Neural cell (in vitro differentiated cells): ENCODE measurements at regions not wholly inside any gene's neighbourhood (a gene's known extent, or its start where the extent isn't known, plus 50 kb on each side); places are given as distances from the start of the nearest gene placed in this dataset.

Source experiments
- H2AFZ ChIP-seq: fragments of 200-600, 300-800 bp; sonication (generic), shearing (Covaris generic); 2 replicates; pipeline ENCODE4 v1.6.0; 2014; ENCODE audit warnings: low read depth, mild to moderate bottlenecking, antibody characterized with exemption, low read length, moderate library complexity
- H3F3A ChIP-seq: fragments of 200-600 bp; shearing (Covaris generic); 2 replicates; pipeline ENCODE4 v1.6.1; 2016; ENCODE audit warnings: mild to moderate bottlenecking, moderate library complexity, mixed read lengths, antibody characterized with exemption, low read length; ENCODE audit not compliant: insufficient read depth, poor library complexity, severe bottlenecking
- H3K27ac ChIP-seq: fragments of 200-600, 300-800 bp; sonication (generic), shearing (Covaris generic); 2 replicates; pipeline ENCODE4 v1.5.1; 2014; ENCODE audit warnings: mild to moderate bottlenecking, low read length, moderate library complexity
- H3K27me3 ChIP-seq: fragments of 300-800, 200-600 bp; sonication (generic), shearing (Covaris generic); 2 replicates; pipeline ENCODE4 v1.6.0; 2014; ENCODE audit warnings: mild to moderate bottlenecking, low read depth, low read length, moderate library complexity; ENCODE audit not compliant: insufficient read depth
- H3K36me3 ChIP-seq: fragments of 300-800, 200-600 bp; sonication (generic), shearing (Covaris generic); 2 replicates; pipeline ENCODE4 v1.5.1; 2014; ENCODE audit warnings: mild to moderate bottlenecking, antibody characterized with exemption, low read length, moderate library complexity; ENCODE audit not compliant: insufficient read depth
- H3K4me2 ChIP-seq: fragments of 300-800, 200-600 bp; sonication (generic), shearing (Covaris generic); 2 replicates; pipeline ENCODE4 v1.6.0; 2014; ENCODE audit warnings: mild to moderate bottlenecking, low read length
- H3K4me3 ChIP-seq: fragments of 300-800, 200-600 bp; sonication (generic), shearing (Covaris generic); 2 replicates; pipeline ENCODE4 v1.5.1; 2014; ENCODE audit warnings: mild to moderate bottlenecking, low read length, moderate library complexity
- H3K79me2 ChIP-seq: fragments of 200-600 bp; shearing (Covaris generic); replicated peaks from 2 replicates; pipeline ENCODE4 v1.6.0; 2014; ENCODE audit warnings: mild to moderate bottlenecking, low read length, moderate library complexity; ENCODE audit not compliant: insufficient read depth
- H3K9ac ChIP-seq: fragments of 300-800, 200-600 bp; sonication (generic), shearing (Covaris generic); 2 replicates; pipeline ENCODE4 v1.6.1; 2016; ENCODE audit warnings: mild to moderate bottlenecking, low read length, mixed read lengths
- H3K9me2 ChIP-seq: fragments of 200-600 bp; shearing (Covaris generic); 2 replicates; pipeline ENCODE4 v1.6.1; 2016; ENCODE audit warnings: mild to moderate bottlenecking, low read length, mixed read lengths; ENCODE audit not compliant: insufficient read depth
- H3K9me3 ChIP-seq: fragments of 200-600, 300-800 bp; sonication (generic), shearing (Covaris generic); 2 replicates; pipeline ENCODE4 v1.6.1; 2016; ENCODE audit warnings: mild to moderate bottlenecking, mixed run types, low read length, moderate library complexity, mixed read lengths
- H4K20me1 ChIP-seq: fragments of 200-600 bp; shearing (Covaris generic); 2 replicates; pipeline ENCODE4 v1.6.1; 2016; ENCODE audit warnings: mild to moderate bottlenecking, mixed run types; ENCODE audit not compliant: insufficient read depth
- EP300 ChIP-seq: fragments of 450-650 bp; conservative IDR thresholded peaks from 2 replicates; pipeline ENCODE4 v1.6.1; 2014; ENCODE audit warnings: antibody characterized with exemption, mild to moderate bottlenecking, moderate library complexity; ENCODE audit not compliant: poor library complexity, severe bottlenecking
- EZH2 ChIP-seq: fragments of 200-600, 300-800 bp; shearing (Covaris generic), sonication (generic); IDR thresholded peaks from 2 replicates; pipeline ENCODE4 v1.6.1; 2014; ENCODE audit warnings: antibody characterized with exemption, low read length, borderline replicate concordance, mild to moderate bottlenecking; ENCODE audit not compliant: insufficient read depth, poor library complexity, severe bottlenecking
- MXI1 ChIP-seq: fragments of 450-650 bp; conservative IDR thresholded peaks from 2 replicates; pipeline ENCODE4 v1.6.1; 2014; ENCODE audit warnings: antibody characterized with exemption, mild to moderate bottlenecking; ENCODE audit not compliant: poor library complexity, severe bottlenecking
- POLR2AphosphoS5 ChIP-seq: IDR thresholded peaks from 2 replicates; pipeline ENCODE4 v1.6.1; 2012
- RAD21 ChIP-seq: fragments of 450-650 bp; conservative IDR thresholded peaks from 2 replicates; pipeline ENCODE4 v1.6.1; 2014; ENCODE audit warnings: antibody characterized with exemption, mild to moderate bottlenecking, moderate library complexity
- REST ChIP-seq: IDR thresholded peaks from 2 replicates; pipeline ENCODE4 v1.6.1; 2012; ENCODE audit warnings: borderline replicate concordance
- SMC3 ChIP-seq: fragments of 450-650 bp; conservative IDR thresholded peaks from 2 replicates; pipeline ENCODE4 v1.6.1; 2014; ENCODE audit warnings: antibody characterized with exemption, mild to moderate bottlenecking, moderate library complexity; ENCODE audit not compliant: poor library complexity
- TAF1 ChIP-seq: IDR thresholded peaks from 2 replicates; pipeline ENCODE4 v1.6.1; 2012; ENCODE audit warnings: low read depth
- TF ChIP-seq, protein P1 (sequence below): fragments of 450-650 bp; IDR thresholded peaks from 2 replicates; pipeline ENCODE4 v1.5.1; 2014; ENCODE audit warnings: antibody characterized with exemption, mild to moderate bottlenecking, moderate library complexity; ENCODE audit not compliant: poor library complexity, severe bottlenecking

DNA sequence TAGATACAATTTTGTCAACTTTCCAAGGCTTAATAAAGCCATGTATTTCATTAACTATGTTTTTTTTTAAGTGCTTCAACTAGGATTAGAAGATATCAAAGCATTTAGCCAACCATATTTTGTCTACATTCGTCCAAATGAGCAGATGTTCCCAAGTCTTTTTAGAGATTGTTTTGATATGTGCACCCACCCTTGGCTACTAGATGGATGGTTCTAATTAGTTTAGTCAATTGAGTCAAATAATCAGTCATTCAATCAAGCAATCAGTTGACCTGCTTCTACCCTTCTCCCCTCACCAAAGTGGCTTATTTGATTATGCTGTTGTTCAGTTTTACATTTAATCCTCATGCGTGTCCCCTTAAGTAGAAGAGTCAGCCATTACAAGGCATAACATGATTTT lies 319.5 kb upstream of the TNC start:
- no peak overlapping the region for H3K9ac ChIP-seq

GRCh38 chr9:115439641-115440040 lies 321.7 kb upstream of the TNC start:
- H3K4me2 ChIP-seq, result no peak overlapping the region
- no peak for TF ChIP-seq EZH2
- TF ChIP-seq, protein P1, sequence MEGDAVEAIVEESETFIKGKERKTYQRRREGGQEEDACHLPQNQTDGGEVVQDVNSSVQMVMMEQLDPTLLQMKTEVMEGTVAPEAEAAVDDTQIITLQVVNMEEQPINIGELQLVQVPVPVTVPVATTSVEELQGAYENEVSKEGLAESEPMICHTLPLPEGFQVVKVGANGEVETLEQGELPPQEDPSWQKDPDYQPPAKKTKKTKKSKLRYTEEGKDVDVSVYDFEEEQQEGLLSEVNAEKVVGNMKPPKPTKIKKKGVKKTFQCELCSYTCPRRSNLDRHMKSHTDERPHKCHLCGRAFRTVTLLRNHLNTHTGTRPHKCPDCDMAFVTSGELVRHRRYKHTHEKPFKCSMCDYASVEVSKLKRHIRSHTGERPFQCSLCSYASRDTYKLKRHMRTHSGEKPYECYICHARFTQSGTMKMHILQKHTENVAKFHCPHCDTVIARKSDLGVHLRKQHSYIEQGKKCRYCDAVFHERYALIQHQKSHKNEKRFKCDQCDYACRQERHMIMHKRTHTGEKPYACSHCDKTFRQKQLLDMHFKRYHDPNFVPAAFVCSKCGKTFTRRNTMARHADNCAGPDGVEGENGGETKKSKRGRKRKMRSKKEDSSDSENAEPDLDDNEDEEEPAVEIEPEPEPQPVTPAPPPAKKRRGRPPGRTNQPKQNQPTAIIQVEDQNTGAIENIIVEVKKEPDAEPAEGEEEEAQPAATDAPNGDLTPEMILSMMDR, result no peak
- TF ChIP-seq POLR2AphosphoS5, result no peak
- TF ChIP-seq REST, result no peak
- TF ChIP-seq TAF1, result no peak
- TF ChIP-seq SMC3, result no peak
- TF ChIP-seq RAD21, result no peak
- no peak for TF ChIP-seq EP300
- TF ChIP-seq MXI1, result no peak

More for the DNA sequence above, 319.5 kb upstream of the TNC start:
- H4K20me1 ChIP-seq, result no peaks in the 10 kb centered on the region
- H3K27ac ChIP-seq, result no peak overlapping the region
- no peak overlapping the region for H2AFZ ChIP-seq
- H3F3A ChIP-seq, result no peaks in the 10 kb centered on the region
- H3K4me3 ChIP-seq, result no peak overlapping the region
- no peaks in the 10 kb centered on the region for H3K79me2 ChIP-seq
- no peaks in the 10 kb centered on the region for H3K9me3 ChIP-seq
- H3K27me3 ChIP-seq, result no peaks in the 10 kb centered on the region
- H3K9me2 ChIP-seq, result no peaks in the 10 kb centered on the region
- H3K36me3 ChIP-seq, result no peaks in the 10 kb centered on the region
- H3K4me2 ChIP-seq, result no peak overlapping the region
- no peak for TF ChIP-seq MXI1

GRCh38 chr9:115442054-115442453 lies 324.1 kb upstream of the TNC start:
- Histone ChIP-seq H3K79me2 (no peaks in the 10 kb centered on the region), H3K4me3 (no peak overlapping the region), H3K9ac (no peak overlapping the region), H2AFZ (no peak overlapping the region), H3F3A (no peaks in the 10 kb centered on the region), H3K27me3 (no peaks in the 10 kb centered on the region), H3K36me3 (no peaks in the 10 kb centered on the region), H4K20me1 (no peaks in the 10 kb centered on the region), H3K4me2 (no peak overlapping the region), H3K9me3 (no peaks in the 10 kb centered on the region), H3K27ac (no peak overlapping the region), H3K9me2 (no peaks in the 10 kb centered on the region)
- TF ChIP-seq EZH2, result no peak
- TF ChIP-seq, protein P1, result no peak
- TF ChIP-seq RAD21, result no peak
- no peak for TF ChIP-seq MXI1
- TF ChIP-seq EP300, result no peak
- TF ChIP-seq POLR2AphosphoS5, result no peak
- no peak for TF ChIP-seq REST
- TF ChIP-seq SMC3, result no peak
- TF ChIP-seq TAF1, result no peak

More at GRCh38 chr9:115439641-115440040, 321.7 kb upstream of the TNC start:
- Histone ChIP-seq H2AFZ (no peak overlapping the region), H3K79me2 (no peaks in the 10 kb centered on the region), H3F3A (no peaks in the 10 kb centered on the region), H3K27ac (no peak overlapping the region), H3K36me3 (no peaks in the 10 kb centered on the region), H3K9me3 (no peaks in the 10 kb centered on the region), H3K27me3 (no peaks in the 10 kb centered on the region), H4K20me1 (no peaks in the 10 kb centered on the region), H3K4me3 (no peak overlapping the region), H3K9me2 (no peaks in the 10 kb centered on the region), H3K9ac (no peak overlapping the region)
